H7 (cell line): ENCODE measurements at regions not wholly inside any gene's neighbourhood (a gene's known extent, or its start where the extent isn't known, plus 50 kb on each side); places are given as distances from the start of the nearest gene placed in this dataset.

Source experiments
- DNase-seq: peaks from one replicate; pipeline ENCODE4 v3.0.0; 2012
- H3K27me3 ChIP-seq: 2 replicates; pipeline ENCODE4 v1.6.0; 2011; ENCODE audit warnings: mild to moderate bottlenecking, low read length; ENCODE audit not compliant: control insufficient read depth, insufficient read depth
- H3K36me3 ChIP-seq: replicated peaks from 2 replicates; pipeline ENCODE4 v1.5.1; 2011; ENCODE audit warnings: low read length; ENCODE audit not compliant: control insufficient read depth, insufficient read depth
- H3K4me3 ChIP-seq: 2 replicates; pipeline ENCODE4 v1.5.1; 2011; ENCODE audit warnings: low read depth, mild to moderate bottlenecking, control low read depth, low read length, moderate library complexity; ENCODE audit not compliant: insufficient read depth

- Histone ChIP-seq H3K27me3 (no peaks in the 10 kb centered on the region), H3K36me3 (no peaks in the 10 kb centered on the region), H3K4me3 (no peak overlapping the region)
- DNase-seq = no peak
These were observed 175.4 kb downstream of the SHOX start for GRCh38 chrX:805988-806387.

GRCh38 chrX:805103-805670, 174.6 kb downstream of the SHOX start:
- no peak overlapping the region for H3K4me3 ChIP-seq
- H3K27me3 ChIP-seq = no peaks in the 10 kb centered on the region
- no peaks in the 10 kb centered on the region for H3K36me3 ChIP-seq
- DNase-seq = no peak

DNA sequence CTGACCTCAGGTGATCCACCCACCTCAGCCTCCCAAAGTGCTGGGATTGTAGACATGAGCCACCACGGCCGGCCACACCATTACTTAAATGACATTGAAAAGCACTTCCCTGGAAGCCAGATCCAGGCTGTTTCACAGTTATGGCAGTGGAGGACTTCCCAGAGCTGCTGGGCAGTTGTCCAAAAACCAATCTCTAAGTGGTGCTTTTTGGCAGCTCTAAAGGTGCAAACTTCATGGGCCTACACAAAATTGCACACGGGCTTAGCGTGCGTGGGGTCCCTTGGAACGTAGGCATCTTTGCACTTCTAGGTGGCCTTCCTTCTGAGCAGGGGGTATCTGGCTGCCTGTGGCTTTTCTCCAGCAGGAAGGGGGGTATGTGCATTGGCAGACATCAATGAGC, 172.3 kb downstream of the SHOX start:
- Histone ChIP-seq H3K27me3 (no peaks in the 10 kb centered on the region), H3K36me3 (no peaks in the 10 kb centered on the region), H3K4me3 (no peak overlapping the region)
- DNase-seq = no peak

GRCh38 chrX:799808-800207, 169.2 kb downstream of the SHOX start:
- Histone ChIP-seq H3K27me3 (no peaks in the 10 kb centered on the region), H3K4me3 (no peak overlapping the region), H3K36me3 (no peaks in the 10 kb centered on the region)
- DNase-seq = no peak

GRCh38 chrX:794311-794710, 163.7 kb downstream of the SHOX start:
- Histone ChIP-seq H3K4me3 (no peak overlapping the region), H3K36me3 (no peaks in the 10 kb centered on the region), H3K27me3 (no peaks in the 10 kb centered on the region)
- no peak for DNase-seq

GRCh38 chrX:793216-793770, 162.7 kb downstream of the SHOX start:
- no peak for DNase-seq
- no peaks in the 10 kb centered on the region for H3K27me3 ChIP-seq
- H3K36me3 ChIP-seq = no peaks in the 10 kb centered on the region
- no peak overlapping the region for H3K4me3 ChIP-seq

- no peaks in the 10 kb centered on the region for H3K36me3 ChIP-seq
- no peaks in the 10 kb centered on the region for H3K27me3 ChIP-seq
- DNase-seq = peak; percentile 72
- H3K4me3 ChIP-seq = no peak overlapping the region
These were observed 161.0 kb downstream of the SHOX start for GRCh38 chrX:791479-792034.

DNA sequence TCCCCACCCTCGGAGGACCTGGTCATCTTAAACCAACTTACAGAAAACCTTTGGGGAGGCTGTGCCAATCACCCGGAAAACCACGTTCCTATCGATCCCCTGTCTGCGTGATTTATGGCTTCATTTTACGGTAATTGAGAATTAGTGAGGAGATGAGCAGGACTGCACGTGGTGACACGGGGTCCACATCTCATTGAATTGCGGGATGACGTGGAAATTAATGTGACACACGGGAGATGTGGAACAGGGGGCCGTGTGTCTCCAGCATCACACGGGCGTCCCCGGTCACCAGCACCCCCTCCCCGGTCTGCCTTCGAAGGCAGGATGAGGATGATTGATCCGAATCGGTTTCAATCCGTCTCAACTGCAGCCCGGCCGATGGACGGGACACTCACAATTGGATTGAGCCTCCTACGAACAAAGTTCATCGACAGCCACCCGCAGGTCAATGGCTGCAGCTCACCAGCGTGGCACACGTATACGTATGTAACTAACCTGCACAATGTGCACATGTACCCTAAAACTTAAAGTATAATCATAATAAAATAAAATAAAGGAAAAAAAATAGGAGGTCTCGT, 160.3 kb downstream of the SHOX start:
- no peak overlapping the region for H3K4me3 ChIP-seq
- peak; percentile 58 for DNase-seq
- no peaks in the 10 kb centered on the region for H3K36me3 ChIP-seq

GRCh38 chrX:790041-790506, 159.5 kb downstream of the SHOX start:
- no peak overlapping the region for H3K4me3 ChIP-seq
- peak; percentile 60 for DNase-seq

More for the DNA sequence above, 160.3 kb downstream of the SHOX start:
- H3K27me3 ChIP-seq = no peaks in the 10 kb centered on the region

GRCh38 chrX:789096-789495, 158.5 kb downstream of the SHOX start:
- Histone ChIP-seq H3K27me3 (no peaks in the 10 kb centered on the region), H3K36me3 (no peaks in the 10 kb centered on the region), H3K4me3 (no peak overlapping the region)
- DNase-seq = peak; percentile 45

More at GRCh38 chrX:790041-790506, 159.5 kb downstream of the SHOX start:
- no peaks in the 10 kb centered on the region for H3K27me3 ChIP-seq
- H3K36me3 ChIP-seq = no peaks in the 10 kb centered on the region

- Histone ChIP-seq H3K4me3 (no peak overlapping the region), H3K36me3 (no peaks in the 10 kb centered on the region), H3K27me3 (peaks cover 1% of the 10 kb centered on the region; the same call in 1 of the 2 replicates)
- DNase-seq = no peak
These were observed 155.9 kb downstream of the SHOX start for GRCh38 chrX:786441-786881.

DNA sequence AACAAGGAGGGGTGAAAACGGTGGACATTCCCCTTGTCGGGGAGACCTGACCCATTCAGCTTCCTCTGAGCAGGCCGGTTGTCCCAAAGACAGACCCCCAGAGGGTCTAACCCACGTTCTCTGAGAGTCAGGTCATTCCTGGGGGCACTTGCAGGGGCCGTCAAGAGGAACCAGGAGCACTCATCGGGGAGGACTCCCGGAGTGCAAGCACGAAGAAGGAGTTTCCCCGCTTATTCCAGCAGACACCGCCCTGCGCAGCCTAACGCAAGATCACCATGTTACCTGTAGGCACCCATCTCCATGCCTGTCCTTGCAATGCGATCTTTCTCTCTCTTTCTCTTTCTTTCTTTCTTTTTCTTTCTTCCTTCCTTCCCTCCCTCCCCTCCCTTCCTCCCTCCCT, 154.2 kb downstream of the SHOX start:
- Histone ChIP-seq H3K4me3 (no peak overlapping the region), H3K36me3 (no peaks in the 10 kb centered on the region), H3K27me3 (peaks cover 1% of the 10 kb centered on the region; the same call in 1 of the 2 replicates)
- DNase-seq = no peak

DNA sequence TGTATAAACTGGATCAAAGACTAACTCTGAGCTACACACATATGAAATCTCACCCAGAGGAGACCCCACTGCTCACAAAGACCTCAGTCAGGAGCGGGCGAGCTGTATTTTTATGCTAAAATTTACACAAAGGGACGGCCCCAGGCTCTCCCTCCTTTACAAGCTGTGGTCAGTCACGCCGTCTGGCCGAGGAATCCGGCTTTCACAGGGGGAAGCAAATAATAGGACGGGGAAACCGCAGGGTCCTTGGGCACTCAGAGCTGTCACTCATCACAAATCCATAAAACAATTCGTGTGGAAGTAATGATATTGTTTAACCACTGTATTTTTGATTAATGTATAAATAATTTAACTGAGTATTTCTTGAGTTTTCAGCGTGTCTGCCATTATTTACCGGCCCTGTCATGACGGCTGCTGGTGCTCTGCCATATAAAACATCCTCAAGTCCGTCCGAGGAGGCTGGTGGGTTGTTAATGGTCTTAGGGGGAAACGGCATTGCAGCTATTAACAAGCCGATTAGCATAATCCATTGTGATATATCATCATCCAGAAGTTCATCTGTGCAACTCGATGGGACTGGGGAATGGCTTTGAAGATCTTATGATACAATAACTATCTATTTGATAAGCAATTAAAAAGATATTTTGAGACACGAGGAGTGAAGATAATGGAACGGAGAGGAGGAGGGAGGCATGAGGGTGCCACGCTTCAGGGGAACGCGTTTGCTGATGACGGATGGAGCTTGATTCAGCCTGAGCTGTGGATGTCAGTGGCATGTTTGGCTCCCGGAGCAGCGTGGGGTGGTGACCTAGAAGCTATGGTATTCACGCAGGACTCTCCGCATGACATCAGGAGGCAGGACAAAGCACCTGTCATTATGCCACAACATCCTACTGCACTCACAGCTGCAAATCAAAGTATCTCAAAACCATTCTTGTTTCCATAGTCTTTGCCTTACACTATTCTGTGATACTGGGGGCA, 150.9 kb downstream of the SHOX start:
- H3K4me3 ChIP-seq = no peak overlapping the region
- DNase-seq = peak; percentile 57
- H3K36me3 ChIP-seq = no peaks in the 10 kb centered on the region
- H3K27me3 ChIP-seq = peaks cover 1% of the 10 kb centered on the region; the same call in 1 of the 2 replicates

DNA sequence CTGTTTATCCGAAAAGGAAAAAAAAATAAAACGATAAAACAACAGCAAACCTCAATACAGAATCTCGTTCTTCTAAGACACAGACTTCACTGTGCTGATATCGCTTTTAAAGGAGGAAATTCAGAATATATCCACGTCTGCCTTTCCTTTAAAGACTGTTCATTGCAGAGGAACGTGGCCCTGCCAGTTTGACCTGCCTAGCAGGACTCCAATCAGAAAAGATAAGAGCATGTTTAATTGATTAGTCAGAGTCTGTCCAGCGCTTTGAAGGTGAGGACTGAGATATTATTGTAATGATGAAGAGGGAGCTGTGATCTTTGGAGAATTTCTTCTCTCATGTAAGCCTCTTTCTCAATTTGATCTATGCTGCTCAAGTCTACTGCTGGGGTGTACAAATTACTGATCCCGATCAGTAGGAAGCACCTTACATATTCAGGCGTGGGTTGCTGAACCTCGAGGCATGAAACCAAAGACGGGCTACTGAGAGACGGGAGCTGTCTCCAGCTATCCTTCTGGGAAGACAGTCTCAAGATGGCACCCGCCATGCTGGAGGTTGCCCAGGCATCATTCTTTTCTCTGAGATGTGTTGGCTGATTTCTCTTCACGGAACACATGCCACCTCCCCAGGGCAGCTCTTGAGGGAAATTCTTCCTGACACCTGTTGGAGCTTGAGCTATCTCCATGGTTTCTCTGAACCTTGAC, 146.1 kb downstream of the SHOX start:
- H3K27me3 ChIP-seq = no peaks in the 10 kb centered on the region
- DNase-seq = no peak

More for the DNA sequence above, 146.1 kb downstream of the SHOX start:
- Histone ChIP-seq H3K4me3 (no peak overlapping the region), H3K36me3 (no peaks in the 10 kb centered on the region)
